ENCODE measurements at regions not wholly inside any gene's neighbourhood (a gene's known extent, or its start where the extent isn't known, plus 50 kb on each side); places are given as distances from the start of the nearest gene placed in this dataset.

GRCh38 chr2:22485486-22485885 lies 899.5 kb upstream of the KLHL29 start:
- DNase-seq (ENCODE audit: low read depth in 3 of 3): no peak

DNA sequence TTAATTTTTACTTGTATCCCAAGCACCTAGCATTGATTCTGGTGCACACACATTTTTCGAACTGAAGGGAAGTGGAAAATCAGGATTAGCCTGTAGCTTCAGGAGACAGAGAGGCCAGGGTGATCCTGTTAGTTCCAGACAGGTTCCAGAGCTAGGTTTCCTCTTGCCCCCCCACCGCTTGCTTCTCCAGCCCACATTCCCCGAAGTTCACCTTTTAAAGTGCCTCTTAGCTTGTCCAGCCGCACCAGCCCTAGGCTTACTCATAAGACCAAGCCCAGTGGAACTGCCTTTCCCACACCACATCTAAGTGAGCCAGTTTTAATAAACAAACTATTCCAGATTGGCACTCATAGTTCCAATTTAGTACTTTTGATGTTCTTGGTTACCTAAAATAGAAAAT lies 898.6 kb upstream of the KLHL29 start:
- no peak for DNase-seq (ENCODE audit: low read depth in 3 of 3)

GRCh38 chr2:22487036-22487435 lies 897.9 kb upstream of the KLHL29 start:
- DNase-seq (ENCODE audit: low read depth in 3 of 3): no peak

GRCh38 chr2:22487541-22487940 lies 897.4 kb upstream of the KLHL29 start:
- DNase-seq (ENCODE audit: low read depth in 3 of 3): no peak

GRCh38 chr2:22491442-22491841 lies 893.5 kb upstream of the KLHL29 start:
- no peak for DNase-seq (ENCODE audit: low read depth in 3 of 3)

- no peak for DNase-seq (ENCODE audit: low read depth in 3 of 3)
Observed at GRCh38 chr2:22494156-22494555, 890.8 kb upstream of the KLHL29 start.

DNA sequence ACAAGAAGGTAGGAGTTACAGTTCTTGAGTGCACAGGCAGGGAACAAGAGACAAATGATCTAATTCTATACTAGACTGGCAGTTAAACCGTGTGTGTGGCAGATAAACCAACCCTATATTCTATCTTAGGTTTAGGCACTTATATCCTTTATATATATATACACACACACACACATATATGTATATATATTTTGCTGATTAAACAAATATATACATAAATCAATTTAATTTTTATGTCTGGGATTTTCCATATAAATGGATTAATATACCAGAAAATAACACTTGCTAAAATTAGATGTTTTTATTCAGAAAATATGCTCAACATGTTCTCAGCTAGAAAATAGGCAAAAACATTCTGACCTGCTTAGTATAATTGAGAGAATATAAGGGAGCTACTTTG lies 887.9 kb upstream of the KLHL29 start:
- no peak for DNase-seq (ENCODE audit: low read depth in 3 of 3)

DNA sequence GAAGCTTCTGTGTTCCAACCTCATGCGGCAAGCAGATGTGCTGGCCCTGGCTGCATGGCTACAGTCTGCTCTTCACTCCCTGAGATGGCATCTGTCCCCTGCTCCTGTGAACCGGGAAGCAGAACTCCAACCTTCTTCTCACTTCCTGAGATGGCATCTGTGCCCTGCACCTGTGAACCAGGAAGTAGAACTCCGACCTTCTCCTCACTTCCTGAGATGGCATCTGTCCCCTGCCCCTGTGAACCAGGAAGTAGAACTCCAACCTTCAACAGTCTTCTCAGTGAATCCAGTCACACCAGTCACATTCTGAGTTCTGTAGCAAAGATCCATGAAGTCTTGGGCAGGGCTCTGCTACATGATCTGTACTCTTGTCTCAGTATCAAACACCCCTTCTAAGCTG lies 887.2 kb upstream of the KLHL29 start:
- no peak for DNase-seq (ENCODE audit: low read depth in 3 of 3)

GRCh38 chr2:22499082-22499839 lies 885.7 kb upstream of the KLHL29 start:
- no peak for DNase-seq (ENCODE audit: low read depth in 3 of 3)

- no peak for DNase-seq (ENCODE audit: low read depth in 3 of 3)
Observed at GRCh38 chr2:22500555-22500935, 884.4 kb upstream of the KLHL29 start.

DNA sequence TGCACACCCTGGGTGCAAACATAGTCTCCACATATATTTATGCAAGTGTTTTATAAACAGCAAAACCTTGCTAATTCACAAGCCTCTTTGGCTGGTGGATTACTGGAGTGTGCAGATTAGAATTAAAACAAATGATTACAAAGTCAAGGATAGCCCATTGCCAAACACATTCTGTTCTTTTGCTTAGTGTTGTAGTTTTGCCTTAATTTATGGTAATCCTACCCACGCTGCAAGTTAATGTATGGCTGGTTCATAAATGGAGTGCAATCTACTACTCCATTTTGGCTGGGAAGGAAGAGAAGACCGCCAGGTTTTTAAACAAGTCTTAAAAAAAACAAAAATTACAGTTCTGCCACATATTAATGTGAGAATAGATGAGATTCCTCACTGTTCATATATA lies 883.1 kb upstream of the KLHL29 start:
- DNase-seq (ENCODE audit: low read depth in 3 of 3): no peak

- DNase-seq (ENCODE audit: low read depth in 3 of 3): no peak
Observed at GRCh38 chr2:22513563-22513962, 871.4 kb upstream of the KLHL29 start.

- no peak for DNase-seq (ENCODE audit: low read depth in 3 of 3)
Observed at GRCh38 chr2:22517141-22517540, 867.8 kb upstream of the KLHL29 start.

DNA sequence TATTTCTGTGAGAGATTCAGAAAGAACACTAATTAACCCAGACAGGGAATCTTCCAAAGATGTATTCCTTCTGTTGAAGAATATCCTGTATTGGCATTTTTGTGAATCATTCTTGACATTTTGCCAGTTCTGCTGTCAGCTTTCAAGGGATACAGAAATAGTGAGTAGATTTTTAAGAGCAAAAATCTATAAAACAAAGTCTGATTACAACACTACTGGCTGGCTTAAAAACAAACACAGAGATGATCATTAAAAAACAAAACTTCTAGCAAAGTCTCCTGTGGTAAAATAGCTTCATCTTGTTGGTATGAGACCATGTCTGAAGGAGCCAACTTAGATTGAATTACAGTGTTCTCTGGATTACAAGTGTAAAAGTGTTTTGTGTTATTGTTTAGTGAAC lies 866.3 kb upstream of the KLHL29 start:
- no peak for DNase-seq (ENCODE audit: low read depth in 3 of 3)

- no peak for DNase-seq (ENCODE audit: low read depth in 3 of 3)
Observed at GRCh38 chr2:22520369-22521288, 864.4 kb upstream of the KLHL29 start.

DNA sequence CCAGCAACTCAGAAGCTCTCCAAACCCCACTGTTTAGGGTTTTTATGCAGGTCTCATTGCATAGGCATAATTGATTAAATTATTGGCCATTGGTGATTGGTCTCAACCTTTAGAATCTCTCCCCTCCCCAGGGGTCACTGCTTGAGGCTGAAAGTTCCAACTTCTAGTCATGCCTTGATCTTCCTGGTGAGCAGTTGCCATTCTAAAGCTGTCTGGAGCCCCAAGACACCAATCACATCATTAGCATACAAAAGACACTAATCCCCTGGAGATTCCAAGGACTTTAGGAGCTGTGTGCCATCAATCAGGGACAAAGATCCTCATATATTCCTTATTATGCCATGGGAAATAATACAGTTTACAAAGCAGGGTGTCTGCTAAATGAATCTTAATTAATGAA lies 863.4 kb upstream of the KLHL29 start:
- DNase-seq (ENCODE audit: low read depth in 3 of 3): no peak

DNA sequence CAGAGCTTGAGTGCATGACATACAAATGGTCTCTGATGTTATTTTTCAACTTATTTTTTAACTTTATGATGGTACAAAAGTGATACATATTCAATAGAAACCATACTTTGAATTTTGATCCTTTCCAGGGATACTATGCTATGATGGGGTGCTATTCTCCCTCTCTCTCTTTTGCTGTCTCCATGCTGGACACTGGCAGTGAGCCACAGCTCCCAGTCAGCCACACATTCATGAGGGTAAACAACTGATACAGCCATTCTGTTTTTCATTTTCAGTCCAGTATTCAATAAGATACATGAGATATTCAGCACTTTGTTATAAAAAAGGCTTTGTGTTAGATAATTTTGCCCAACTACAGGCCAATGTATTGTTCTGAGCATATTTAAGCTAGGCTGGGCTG lies 859.3 kb upstream of the KLHL29 start:
- no peak for DNase-seq (ENCODE audit: low read depth in 3 of 3)

DNA sequence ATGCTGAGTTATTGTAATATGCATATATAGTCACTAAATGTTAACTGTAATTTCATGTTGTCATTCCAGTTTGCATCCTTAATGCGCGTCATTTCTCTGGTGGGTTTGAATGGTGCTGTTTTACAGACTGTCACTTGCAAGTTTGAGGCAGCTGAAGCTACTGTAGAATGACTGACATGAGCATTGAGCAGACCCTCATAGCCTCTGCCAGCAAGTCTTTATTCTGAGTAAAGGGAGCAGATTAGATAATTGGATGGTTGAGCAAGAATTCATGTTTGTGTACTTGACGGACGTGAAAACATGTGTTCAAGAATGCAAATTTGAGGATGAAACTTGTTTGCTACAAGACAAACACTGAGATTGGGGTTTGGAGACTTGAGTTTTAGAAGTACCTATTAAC lies 854.8 kb upstream of the KLHL29 start:
- no peak for DNase-seq (ENCODE audit: low read depth in 3 of 3)

DNA sequence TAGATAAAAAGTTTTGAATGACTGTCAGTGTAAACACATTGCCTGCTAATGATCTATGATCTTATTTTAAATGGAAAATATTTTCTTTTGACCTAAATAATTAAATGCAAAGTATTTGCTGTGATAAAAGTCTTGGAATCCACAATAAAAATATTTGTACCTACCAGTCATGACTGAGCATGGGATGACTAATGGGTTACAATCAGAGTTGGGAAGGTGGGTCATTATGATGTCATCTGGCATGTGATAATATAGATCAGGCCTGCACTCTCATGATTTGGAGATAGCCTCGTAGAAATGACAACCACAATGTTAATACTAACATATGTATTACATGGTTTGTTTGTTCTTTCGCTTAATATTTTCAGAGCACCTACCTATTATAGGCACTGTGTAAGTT lies 848.8 kb upstream of the KLHL29 start:
- DNase-seq (ENCODE audit: low read depth in 3 of 3): no peak

DNA sequence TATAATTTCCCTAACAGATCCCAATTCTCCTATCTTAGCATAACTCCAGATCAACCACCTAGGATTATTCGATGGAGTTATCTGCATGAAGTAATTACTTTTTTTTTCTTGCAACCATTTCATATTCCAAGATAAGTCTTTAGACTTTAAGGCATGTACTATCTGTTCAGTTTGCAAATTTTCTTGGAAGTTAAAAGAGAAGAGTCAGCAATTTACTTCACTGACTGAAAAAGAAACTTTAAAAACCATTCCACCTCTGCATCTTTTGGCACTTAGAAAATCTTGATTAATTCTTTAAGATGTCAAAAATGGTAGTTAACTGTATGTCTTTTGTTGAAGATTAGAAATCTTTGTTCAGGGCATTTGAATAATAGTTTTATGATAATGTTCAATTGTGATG lies 830.5 kb upstream of the KLHL29 start:
- no peak for DNase-seq (ENCODE audit: low read depth in 3 of 3)

GRCh38 chr2:22557406-22557805 lies 827.6 kb upstream of the KLHL29 start:
- no peak for DNase-seq (ENCODE audit: low read depth in 3 of 3)

GRCh38 chr2:22560021-22560420 lies 825.0 kb upstream of the KLHL29 start:
- no peak for DNase-seq (ENCODE audit: low read depth in 3 of 3)

DNA sequence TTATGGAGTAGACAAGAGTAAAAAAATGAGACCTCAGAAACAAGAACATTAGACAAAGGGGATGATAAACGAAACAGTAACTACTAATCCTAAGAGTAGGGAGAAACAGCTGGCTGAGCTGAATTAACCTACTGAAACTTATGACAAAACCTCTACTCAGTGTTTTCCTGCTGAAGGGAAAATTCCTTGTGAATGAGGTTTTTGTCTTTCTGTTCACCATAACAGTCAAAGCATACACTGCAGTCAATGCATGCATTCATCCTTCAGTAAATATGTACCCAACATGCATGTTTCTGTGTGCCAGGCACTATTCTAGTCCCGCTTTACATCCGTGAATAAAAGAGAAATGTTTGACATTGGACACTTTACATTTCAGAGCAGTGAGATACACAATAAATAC lies 805.6 kb upstream of the KLHL29 start:
- DNase-seq (ENCODE audit: low read depth in 3 of 3): no peak
